ENCODE measurements at regions not wholly inside any gene's neighbourhood (a gene's known extent, or its start where the extent isn't known, plus 50 kb on each side); places are given as distances from the start of the nearest gene placed in this dataset.

GRCh38 chr1:221397141-221397540 is 344.7 kb downstream of the DUSP10 start:
- TF ChIP-seq, protein P1, sequence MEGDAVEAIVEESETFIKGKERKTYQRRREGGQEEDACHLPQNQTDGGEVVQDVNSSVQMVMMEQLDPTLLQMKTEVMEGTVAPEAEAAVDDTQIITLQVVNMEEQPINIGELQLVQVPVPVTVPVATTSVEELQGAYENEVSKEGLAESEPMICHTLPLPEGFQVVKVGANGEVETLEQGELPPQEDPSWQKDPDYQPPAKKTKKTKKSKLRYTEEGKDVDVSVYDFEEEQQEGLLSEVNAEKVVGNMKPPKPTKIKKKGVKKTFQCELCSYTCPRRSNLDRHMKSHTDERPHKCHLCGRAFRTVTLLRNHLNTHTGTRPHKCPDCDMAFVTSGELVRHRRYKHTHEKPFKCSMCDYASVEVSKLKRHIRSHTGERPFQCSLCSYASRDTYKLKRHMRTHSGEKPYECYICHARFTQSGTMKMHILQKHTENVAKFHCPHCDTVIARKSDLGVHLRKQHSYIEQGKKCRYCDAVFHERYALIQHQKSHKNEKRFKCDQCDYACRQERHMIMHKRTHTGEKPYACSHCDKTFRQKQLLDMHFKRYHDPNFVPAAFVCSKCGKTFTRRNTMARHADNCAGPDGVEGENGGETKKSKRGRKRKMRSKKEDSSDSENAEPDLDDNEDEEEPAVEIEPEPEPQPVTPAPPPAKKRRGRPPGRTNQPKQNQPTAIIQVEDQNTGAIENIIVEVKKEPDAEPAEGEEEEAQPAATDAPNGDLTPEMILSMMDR (conservative IDR thresholded peaks at IDR 0.05 in 1 of 2, IDR thresholded peaks at IDR 0.05 in 1 of 2; ENCODE audit: low read depth in 1 of 2, low read length in 2 of 2) = no peak
- no peak for TF ChIP-seq EZH2 (IDR thresholded peaks at IDR 0.05; ENCODE audit: low read length, missing control alignments)
